Spleen (tissue), 7 donors: ENCODE measurements at regions not wholly inside any gene's neighbourhood (a gene's known extent, or its start where the extent isn't known, plus 50 kb on each side); places are given as distances from the start of the nearest gene placed in this dataset.

Experiments used
- CTCF ChIP-seq, 11 experiments: fragments of 200-600 bp in 7 of 11; fragments of 450-650 bp in 4 of 11; sonication (generic) in 4 of 11; IDR thresholded peaks in 8 of 11; conservative IDR thresholded peaks in 3 of 11; 1 replicate in 7 of 11; 2 replicates in 4 of 11; pipeline versions ENCODE4 v1.4.0 to v1.8.0; 2016 to 2021; ENCODE audit warnings: antibody characterized with exemption in 11 of 11, inconsistent platforms in 4 of 11, mild to moderate bottlenecking in 1 of 11
- POLR2AphosphoS5 ChIP-seq, 3 donors: sonication (generic); formaldehyde crosslinking; IDR thresholded peaks; one replicate each; pipeline ENCODE4 v1.5.1; 2017; ENCODE audit warnings: antibody characterized with exemption in 3 of 3
- donor health status: DM: no; HTN: no; CAD: no; lungs with moderate emphysema.
- donor health status: DM: no; HTN: no; CAD: no.
- donor health status: DM: no; HTN: no; CAD: no.

DNA sequence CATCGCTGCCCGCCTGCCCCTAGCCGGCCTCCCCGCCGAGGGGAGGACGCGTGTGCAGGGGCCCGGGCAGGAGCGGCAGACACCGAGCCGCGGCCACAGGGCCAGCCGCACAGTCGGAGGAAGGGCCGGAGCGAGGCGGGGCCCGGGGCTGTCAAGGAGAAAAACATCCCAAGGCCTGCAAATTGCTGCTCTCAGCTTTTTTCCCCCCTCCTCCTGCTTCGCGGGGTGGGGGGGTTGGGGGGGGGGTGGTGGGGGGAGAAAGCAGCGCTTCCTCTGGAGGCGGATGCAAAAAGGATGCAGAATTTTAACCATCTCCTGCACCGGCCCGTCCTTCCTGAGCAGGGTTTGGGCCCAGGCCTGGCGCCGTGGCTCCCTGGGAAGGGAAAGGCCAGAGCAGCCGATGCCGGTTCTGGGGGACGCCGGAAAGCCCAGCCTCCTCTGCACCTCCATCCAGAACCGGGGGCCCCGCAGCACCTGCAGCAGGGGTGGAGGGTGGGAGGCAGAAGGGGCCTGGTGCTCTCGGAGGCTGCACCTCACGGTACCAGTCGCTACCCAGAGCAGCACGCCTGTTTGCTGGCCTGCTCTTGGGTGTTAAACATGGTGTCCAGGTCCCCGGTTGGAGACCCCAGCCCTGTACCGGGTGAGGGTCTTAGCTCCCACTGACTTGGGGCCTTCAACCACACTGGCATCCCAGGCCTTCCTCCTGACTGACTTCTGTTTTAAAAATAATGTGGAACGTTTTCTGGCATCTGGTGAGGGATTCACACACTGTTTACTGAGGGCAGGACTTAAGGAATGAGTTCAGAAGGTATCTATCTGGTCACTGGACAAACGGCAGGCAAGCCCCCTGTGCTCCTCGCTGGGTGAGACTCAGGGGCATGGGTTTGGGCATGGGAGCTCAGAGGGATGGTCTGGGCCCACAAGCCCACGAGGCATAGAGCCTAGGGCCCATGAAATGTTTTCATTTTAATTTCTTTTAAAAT, 77.4 kb upstream of the WNT7B start:
- TF ChIP-seq CTCF (IDR thresholded peaks at IDR 0.05 in 8 of 11, conservative IDR thresholded peaks at IDR 0.05 in 3 of 11) = no peak
- peak; percentile 74 to 89 (median 89) for TF ChIP-seq POLR2AphosphoS5 (IDR thresholded peaks at IDR 0.05)
